ENCODE measurements at regions not wholly inside any gene's neighbourhood (a gene's known extent, or its start where the extent isn't known, plus 50 kb on each side); places are given as distances from the start of the nearest gene placed in this dataset.
"Not testable (repeated sequence)": the region's sequence is repeated elsewhere in the genome, so short reads cannot be mapped to it uniquely, and the experiment has no call there.

DNA sequence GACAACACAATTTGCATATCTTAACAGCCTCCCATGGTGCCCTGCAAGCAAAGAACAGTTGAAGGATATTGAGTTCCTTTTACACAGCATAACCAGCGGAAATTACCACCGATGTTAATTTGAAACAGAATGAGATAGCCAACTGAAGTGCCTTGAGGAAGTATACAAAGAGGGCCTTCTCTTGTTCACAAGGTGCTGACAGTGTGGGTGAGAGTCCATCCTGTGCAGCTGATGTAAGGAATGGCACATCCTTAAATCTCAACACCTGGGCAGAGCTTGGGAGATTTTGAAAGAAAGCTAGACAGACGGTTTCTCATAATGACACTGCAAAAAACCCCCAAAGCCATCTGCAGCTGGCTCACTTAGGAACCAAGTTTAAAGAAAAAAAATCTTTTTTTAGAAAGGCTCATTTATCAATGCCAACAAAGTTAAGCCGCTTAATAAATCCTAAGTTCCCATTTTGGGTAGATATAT, 818.6 kb downstream of the KCNJ2 start:
- peak; percentile 1 for DNase-seq (ENCODE audit: low read depth)

DNA sequence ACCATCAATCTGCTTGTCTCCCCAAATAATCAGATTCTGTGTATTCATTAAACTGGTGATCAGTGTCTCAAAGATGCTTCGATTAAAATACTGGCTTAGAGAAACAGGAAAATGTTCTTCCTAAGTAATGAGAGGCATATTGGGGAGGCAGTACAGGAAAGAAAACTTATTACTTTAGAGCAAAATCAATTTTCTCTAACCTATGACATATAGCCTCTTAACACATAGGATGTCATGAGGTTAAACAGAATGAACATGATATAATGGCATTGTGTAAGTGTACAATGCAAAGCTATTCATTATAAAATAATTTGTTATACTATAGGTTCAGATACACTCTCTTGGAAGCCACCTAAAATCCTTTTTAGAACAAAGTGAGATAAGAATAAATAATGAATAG, 819.3 kb downstream of the KCNJ2 start:
- DNase-seq (ENCODE audit: low read depth), result no peak

GRCh38 chr17:70989280-70989679, 819.9 kb downstream of the KCNJ2 start:
- DNase-seq (ENCODE audit: low read depth), result no peak

DNA sequence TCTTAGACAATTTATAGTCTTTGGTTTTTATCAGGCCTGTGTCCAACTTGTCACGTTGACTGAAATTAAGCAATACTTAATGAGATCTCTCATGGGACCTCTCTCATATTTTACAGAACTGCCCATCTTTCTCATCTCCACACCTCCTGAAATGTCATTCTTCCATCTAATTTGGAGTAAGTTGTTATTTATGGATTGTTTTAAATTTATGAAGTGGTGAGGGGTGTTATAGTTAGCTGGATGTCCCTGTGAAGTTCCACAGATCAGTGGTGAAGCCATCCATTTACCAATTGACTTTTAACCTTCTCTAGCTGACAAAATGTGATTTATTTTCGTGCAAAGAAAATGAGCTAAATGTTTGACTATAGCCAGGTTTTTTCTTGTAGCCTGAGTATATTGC, 824.9 kb downstream of the KCNJ2 start:
- DNase-seq (ENCODE audit: low read depth), result no peak

DNA sequence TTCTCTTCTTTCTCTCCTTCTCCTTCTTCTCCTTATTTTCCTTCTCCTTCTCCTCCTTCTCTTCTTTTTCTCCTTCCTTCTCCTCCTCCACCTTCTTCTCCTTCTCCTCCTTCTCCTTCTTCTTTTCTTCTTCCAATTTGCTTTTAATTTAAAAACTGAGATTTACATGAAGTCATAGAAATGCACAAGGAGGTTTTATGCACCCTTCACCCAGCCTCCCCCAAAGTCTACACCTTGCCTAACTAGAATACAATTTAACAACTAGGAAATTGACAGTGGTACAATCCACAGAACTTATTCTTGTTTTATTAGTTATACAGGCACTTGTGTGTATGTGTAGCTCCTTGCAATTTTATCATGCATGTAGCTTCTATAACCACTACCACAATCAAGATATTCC, 826.7 kb downstream of the KCNJ2 start:
- no peak for DNase-seq (ENCODE audit: low read depth)

- no peak for DNase-seq (ENCODE audit: low read depth)
These were observed 834.4 kb downstream of the KCNJ2 start for GRCh38 chr17:71003736-71004135.

DNA sequence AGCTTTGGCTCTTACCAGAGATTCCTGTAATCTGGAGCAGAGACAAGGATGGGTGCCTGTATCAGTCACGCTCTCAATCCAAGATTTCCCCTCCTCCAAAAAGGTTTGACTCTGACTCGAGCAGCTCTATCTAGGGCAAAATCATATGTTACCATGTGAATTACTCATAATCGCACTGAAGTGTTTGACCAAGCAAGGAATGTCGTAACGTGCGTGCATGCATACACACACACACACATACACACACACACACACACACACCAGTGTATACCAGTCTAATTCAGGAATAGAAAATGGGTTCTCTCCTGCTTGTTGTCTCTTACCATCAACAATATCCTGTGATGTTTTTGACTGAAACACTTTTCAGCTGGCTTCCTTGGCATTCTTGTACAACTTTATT, 835.1 kb downstream of the KCNJ2 start:
- DNase-seq (ENCODE audit: low read depth), result no peak

DNA sequence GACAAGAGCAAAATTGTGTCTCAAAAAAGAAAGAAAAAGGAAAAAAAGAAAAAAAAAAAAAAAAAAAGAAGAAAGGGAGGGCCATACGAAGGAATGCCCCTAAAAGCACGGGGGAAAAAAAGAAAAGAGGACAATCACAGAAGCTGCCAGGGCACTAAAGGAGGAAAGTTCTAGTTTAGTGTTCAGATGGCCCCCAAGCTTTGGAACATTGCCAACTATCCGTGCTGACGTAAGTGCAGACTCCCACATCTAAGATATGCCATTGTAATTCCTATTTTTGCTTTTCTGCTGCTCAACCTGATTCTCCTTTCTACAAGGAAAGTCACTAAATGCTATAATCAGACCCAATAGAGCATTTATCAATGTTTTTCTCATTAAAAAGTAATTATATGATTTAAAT, 842.1 kb downstream of the KCNJ2 start:
- no peak for DNase-seq (ENCODE audit: low read depth)

GRCh38 chr17:71019699-71020098, 850.4 kb downstream of the KCNJ2 start:
- DNase-seq (ENCODE audit: low read depth), result no peak

- no peak for DNase-seq (ENCODE audit: low read depth)
These were observed 853.4 kb downstream of the KCNJ2 start for GRCh38 chr17:71022758-71023157.

DNA sequence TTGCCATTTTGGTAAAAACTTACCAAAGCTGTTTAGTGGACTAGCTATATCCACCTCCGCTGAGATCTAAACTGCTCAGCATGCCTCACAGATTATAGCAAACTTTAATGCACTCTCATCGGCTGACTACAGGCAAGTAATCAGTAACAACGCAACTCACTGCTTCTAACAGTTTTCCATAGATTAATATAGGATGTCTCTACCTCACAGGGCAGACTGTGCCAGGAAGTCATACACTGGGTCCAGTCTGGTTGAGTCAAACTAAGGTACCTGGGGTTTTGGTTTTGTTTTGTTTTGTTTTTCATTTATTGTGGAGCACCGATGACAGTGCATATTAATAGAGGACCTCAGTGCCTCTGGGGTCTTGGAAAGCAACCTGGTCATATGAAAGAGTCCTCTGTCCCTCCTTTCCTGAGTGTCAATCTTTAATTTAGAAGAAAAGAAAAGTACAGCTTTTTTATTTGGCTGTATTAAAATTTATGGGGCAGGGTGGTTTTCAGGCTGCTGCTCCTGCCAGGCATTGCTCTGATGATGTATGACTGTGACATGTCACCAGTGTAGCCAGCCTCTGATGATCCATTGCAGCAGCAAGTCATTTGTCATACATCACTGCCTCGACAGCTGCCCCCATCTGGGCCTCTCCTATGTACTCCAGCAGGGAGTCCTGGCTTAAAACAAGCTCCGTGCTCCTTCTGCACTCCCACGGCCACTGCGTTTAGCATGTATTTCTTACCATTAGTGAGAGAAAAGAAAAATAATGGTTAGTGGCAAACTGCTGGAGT, 854.1 kb downstream of the KCNJ2 start:
- peak; percentile 39 for DNase-seq (ENCODE audit: low read depth)

- DNase-seq (ENCODE audit: low read depth), result no peak
These were observed 854.8 kb downstream of the KCNJ2 start for GRCh38 chr17:71024172-71024571.

DNA sequence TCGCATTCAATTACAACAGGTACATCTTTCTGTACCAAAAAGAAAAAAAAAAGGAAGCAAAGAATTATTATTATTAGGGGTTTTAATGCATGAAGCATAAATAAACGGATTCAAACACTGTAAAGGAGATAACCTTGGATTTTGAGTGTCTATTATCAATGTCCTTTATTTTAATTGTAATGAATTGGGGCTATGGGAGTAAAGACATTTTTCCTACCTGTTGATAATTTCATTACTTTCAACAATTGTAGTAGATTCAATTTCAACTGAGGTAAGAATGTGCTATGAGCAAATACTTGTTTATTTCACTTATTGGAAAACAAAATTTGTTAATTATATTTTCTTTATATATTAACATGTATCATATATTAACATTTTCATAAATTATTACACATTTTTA, 855.6 kb downstream of the KCNJ2 start:
- no peak for DNase-seq (ENCODE audit: low read depth)

DNA sequence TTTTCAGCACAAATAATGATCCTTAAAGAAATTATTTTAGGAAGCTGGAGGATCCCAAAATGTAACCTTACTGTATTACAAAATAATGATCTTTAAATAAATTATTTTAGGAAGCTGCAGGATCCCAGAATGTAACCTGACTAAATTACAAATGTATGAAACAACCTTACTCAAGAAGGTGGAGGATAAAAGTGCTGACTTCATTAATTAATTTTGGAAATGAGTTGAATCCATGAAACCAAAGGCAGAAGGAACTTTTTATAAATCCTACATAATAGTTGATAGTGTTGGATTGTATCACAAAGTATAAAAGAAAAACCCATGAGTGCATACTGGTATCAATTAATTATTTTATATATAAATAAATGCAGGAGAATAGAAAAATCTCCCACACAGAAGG, 859.9 kb downstream of the KCNJ2 start:
- no peak for DNase-seq (ENCODE audit: low read depth)

DNA sequence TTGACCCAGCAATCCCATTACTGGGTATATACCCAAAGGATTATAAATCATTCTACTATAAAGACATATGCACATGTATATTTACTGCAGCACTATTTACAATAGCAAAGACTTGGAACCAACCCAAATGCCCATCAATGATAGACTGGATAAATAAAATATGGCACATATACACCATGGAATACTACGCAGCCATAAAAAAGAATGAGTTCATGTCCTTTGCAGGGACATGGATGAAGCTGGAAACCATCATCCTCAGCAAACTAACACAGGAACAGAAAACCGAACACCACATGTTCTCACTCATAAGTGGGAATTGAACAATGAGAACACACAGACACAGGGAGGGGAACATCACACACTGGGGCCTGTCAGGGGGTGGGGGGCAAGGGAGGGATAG, 862.0 kb downstream of the KCNJ2 start:
- not testable (repeated sequence) for DNase-seq (ENCODE audit: low read depth)

DNA sequence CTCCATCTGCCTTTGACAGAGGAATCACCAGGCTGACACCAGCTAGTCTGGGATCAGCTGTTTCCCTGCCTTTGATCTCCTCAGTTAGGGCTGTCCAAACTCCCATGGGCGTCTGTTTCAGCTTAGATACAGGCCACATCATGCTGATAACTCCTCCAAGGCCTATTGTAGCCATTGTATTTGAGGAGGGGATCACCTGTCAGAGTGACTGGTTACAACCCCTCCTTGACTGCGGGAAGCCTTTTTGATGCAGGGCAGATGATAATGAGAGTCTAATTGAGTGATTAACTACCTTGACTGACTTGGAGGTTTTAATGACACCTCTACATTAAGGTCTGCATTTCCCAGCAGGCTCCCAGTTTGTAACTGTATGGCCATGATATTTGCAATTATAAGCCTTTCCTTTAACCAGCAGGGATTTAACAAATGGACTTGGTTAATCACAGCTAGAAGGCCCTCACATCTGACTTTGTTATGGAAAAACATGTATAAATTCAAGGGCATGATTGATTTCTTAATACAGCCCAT, 863.5 kb downstream of the KCNJ2 start:
- no peak for DNase-seq (ENCODE audit: low read depth)

DNA sequence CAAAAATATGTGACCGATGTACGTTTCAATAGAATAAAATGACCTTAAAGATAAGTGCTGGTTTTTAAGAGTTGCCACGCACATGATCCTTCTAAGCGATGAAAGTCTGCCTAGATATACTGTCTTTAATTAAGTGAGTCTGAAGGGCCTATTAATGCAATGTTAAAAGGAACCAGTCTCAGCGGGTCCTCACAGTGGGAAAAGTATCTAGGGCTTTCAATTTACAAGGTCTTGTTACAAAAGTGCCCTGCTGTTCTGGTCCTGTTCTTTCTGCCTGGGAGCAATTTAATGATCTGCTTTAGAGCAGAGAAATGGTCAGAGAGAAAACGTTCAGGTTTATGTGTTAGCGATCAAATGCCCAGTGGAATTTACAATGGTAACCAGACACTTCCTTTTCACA, 864.0 kb downstream of the KCNJ2 start:
- DNase-seq (ENCODE audit: low read depth), result no peak

DNA sequence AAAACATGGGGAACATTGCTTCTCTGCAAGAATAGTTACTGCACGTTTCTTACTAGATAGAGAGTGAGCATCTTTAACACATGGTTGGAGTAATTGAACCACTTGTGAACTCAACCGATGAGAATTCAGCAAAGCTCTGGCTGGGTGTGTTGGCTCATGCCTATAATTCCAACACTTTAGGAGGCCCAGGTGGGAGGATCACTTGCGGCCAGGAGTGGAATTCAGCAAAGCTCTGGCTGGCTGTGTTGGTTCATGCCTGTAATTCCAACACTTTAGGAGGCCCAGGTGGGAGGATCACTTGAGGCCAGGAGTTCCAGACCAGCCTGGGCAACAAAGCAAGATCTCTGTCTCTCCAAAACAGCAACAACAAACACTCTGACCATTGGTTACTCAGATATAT, 865.9 kb downstream of the KCNJ2 start:
- DNase-seq (ENCODE audit: low read depth), result no peak

DNA sequence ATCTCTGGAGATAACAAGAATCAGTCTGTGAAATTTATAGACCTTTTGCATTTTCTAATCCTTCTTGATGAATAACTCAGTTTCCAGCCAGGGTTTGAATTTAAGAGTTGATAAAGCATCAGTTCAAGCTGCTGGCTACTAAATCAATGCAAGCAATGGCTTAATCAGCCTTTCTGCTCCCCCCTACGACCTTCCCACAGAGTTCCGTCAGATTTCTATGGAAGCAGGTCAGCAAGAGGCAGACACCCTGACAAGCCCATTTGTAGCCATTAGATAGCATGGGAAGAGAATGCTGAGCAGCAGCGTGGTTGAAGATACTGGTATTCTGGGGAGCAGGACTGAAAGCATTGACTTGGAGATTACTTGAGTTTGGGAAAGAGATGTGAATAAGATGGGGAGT, 868.1 kb downstream of the KCNJ2 start:
- DNase-seq (ENCODE audit: low read depth), result no peak

- DNase-seq (ENCODE audit: low read depth), result no peak
These were observed 870.1 kb downstream of the KCNJ2 start for GRCh38 chr17:71039391-71039790.

DNA sequence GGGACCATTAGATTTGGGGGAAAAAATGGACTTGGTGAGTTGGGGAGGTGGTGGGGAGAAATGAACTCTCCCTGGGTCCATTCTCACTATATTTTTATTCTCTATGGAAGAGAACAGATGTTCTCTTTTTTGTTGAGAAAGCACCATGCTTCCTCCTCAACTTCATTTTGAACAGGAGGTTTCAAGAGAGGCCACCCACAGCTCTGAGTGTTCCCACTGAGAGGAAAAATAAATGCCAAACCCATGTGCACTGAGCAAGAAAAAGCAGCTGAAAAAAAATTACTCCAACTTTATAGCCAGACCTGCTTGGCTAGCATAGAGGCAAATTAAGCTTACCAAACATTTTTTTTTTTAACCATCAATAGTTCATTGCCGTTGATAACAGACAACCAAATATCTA, 883.6 kb downstream of the KCNJ2 start:
- no peak for DNase-seq (ENCODE audit: low read depth)

GRCh38 chr17:71055128-71055527, 885.8 kb downstream of the KCNJ2 start:
- DNase-seq (ENCODE audit: low read depth), result no peak

- DNase-seq (ENCODE audit: low read depth), result no peak
These were observed 888.1 kb downstream of the KCNJ2 start for GRCh38 chr17:71057448-71057847.
